Upper lobe of left lung (tissue), 4 donors: ENCODE measurements at regions not wholly inside any gene's neighbourhood (a gene's known extent, or its start where the extent isn't known, plus 50 kb on each side); places are given as distances from the start of the nearest gene placed in this dataset.

Source experiments
- CTCF ChIP-seq, 6 experiments: fragments of 450-650 bp in 4 of 6; fragments of 200-600 bp in 2 of 6; sonication (generic) in 2 of 6; IDR thresholded peaks; one replicate each; pipeline ENCODE4 v1.5.1; 2016 to 2019; ENCODE audit warnings: antibody characterized with exemption in 6 of 6
- EP300 ChIP-seq, 4 donors: sonication (generic); formaldehyde crosslinking; IDR thresholded peaks; one replicate each; pipeline ENCODE4 v1.5.1; 2017; ENCODE audit warnings: antibody characterized with exemption in 4 of 4, control low read depth in 2 of 4
- POLR2A ChIP-seq, 4 donors: fragments of 450-650 bp; IDR thresholded peaks; one replicate each; pipeline ENCODE4 v1.5.1; 2016 to 2017; ENCODE audit warnings: antibody characterized with exemption in 4 of 4, mild to moderate bottlenecking in 2 of 4

- no peak for TF ChIP-seq CTCF (IDR thresholded peaks at IDR 0.05)
- TF ChIP-seq POLR2A (IDR thresholded peaks at IDR 0.05): no peak
- no peak for TF ChIP-seq EP300 (IDR thresholded peaks at IDR 0.05)
Observed at GRCh38 chr2:188000189-188000588, 291.5 kb upstream of the GULP1 start.
